Type B pancreatic cell (in vitro differentiated cells): ENCODE measurements at regions not wholly inside any gene's neighbourhood (a gene's known extent, or its start where the extent isn't known, plus 50 kb on each side); places are given as distances from the start of the nearest gene placed in this dataset.

Experiments used
- DNase-seq: peaks from one replicate; pipeline ENCODE4 v3.0.0; 2021; ENCODE audit warnings: mixed read lengths; ENCODE audit not compliant: unreplicated experiment; ENCODE audit errors: extremely low spot score
- H3K27ac Mint-ChIP-seq: 2 replicates; pipeline ENCODE4 v1.8.0; 2021; ENCODE audit warnings: mild to moderate bottlenecking, mixed read lengths
- H3K27me3 Mint-ChIP-seq: 2 replicates; pipeline ENCODE4 v1.8.0; 2021; ENCODE audit warnings: mixed read lengths
- H3K36me3 Mint-ChIP-seq: 2 replicates; pipeline ENCODE4 v1.8.0; 2021; ENCODE audit warnings: mixed read lengths
- H3K4me1 Mint-ChIP-seq: one replicate; pipeline ENCODE4 v1.8.0; 2021; ENCODE audit warnings: mixed read lengths; ENCODE audit not compliant: unreplicated experiment
- H3K4me3 Mint-ChIP-seq: 2 replicates; pipeline ENCODE4 v1.8.0; 2021; ENCODE audit warnings: mild to moderate bottlenecking, mixed read lengths
- H3K9me3 Mint-ChIP-seq: 2 replicates; pipeline ENCODE4 v1.8.0; 2021; ENCODE audit warnings: mixed read lengths
- CTCF ChIP-seq: fragments of 200-600 bp; sonication (generic); conservative IDR thresholded peaks from 2 replicates; pipeline ENCODE4 v1.5.0; 2021; ENCODE audit warnings: antibody characterized with exemption, mild to moderate bottlenecking

- no peaks in the 10 kb centered on the region for H3K36me3 Mint-ChIP-seq
- H3K4me3 Mint-ChIP-seq, result no peak overlapping the region
- no peak for DNase-seq
- H3K27ac Mint-ChIP-seq, result no peak overlapping the region
- no peaks in the 10 kb centered on the region for H3K4me1 Mint-ChIP-seq
- H3K27me3 Mint-ChIP-seq, result peaks cover 9% of the 10 kb centered on the region
- H3K9me3 Mint-ChIP-seq, result no peaks in the 10 kb centered on the region
- no peak for TF ChIP-seq CTCF
Measured at GRCh38 chr19:30297969-30298368, 74.2 kb upstream of the ZNF536 start.

DNA sequence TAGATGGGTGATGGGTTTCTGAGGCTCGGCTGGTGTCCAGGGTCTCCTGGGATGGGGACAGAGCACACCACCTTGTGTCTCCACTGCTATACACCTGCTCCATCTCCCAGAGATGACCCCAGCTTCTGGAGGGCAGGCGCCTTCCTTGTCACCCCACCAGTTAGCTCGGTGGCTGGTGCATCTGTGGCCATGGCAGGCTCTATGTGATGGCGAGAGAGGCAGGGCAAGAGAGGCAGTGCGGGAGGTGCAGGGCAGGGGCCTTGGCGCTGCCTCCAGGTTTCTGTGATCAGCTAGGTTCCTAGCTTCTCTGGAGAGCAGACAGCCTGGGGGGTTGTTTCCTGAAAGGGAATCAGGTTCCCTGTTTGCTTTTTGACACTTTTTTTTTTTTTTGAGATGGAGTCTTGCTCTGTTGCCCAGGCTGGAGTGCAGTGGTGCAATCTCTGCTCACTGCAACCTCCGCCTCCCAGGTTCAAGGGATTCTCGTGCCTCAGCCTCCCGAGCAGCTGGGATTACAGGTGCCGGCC lies 69.0 kb upstream of the ZNF536 start:
- H3K4me1 Mint-ChIP-seq, result peaks cover 6% of the 10 kb centered on the region
- H3K27ac Mint-ChIP-seq, result no peak overlapping the region
- peaks cover 13% of the 10 kb centered on the region for H3K27me3 Mint-ChIP-seq
- H3K36me3 Mint-ChIP-seq, result no peaks in the 10 kb centered on the region
- no peak overlapping the region for H3K4me3 Mint-ChIP-seq
- no peaks in the 10 kb centered on the region for H3K9me3 Mint-ChIP-seq
- TF ChIP-seq CTCF, result no peak
- no peak for DNase-seq

GRCh38 chr19:30304540-30304939 lies 67.6 kb upstream of the ZNF536 start:
- DNase-seq, result no peak
- Mint-ChIP-seq H3K9me3 (no peaks in the 10 kb centered on the region), H3K27me3 (peaks cover 19% of the 10 kb centered on the region), H3K36me3 (no peaks in the 10 kb centered on the region), H3K4me1 (peaks cover 10% of the 10 kb centered on the region), H3K27ac (no peak overlapping the region), H3K4me3 (no peak overlapping the region)
- TF ChIP-seq CTCF, result no peak

- Mint-ChIP-seq H3K9me3 (no peaks in the 10 kb centered on the region), H3K27ac (no peak overlapping the region), H3K36me3 (no peaks in the 10 kb centered on the region), H3K4me3 (no peak overlapping the region), H3K4me1 (peaks cover 12% of the 10 kb centered on the region), H3K27me3 (peaks cover 27% of the 10 kb centered on the region)
- no peak for TF ChIP-seq CTCF
- no peak for DNase-seq
Measured at GRCh38 chr19:30305346-30306060, 66.7 kb upstream of the ZNF536 start.

GRCh38 chr19:30307191-30307974 lies 64.8 kb upstream of the ZNF536 start:
- Mint-ChIP-seq H3K9me3 (no peaks in the 10 kb centered on the region), H3K27ac (no peak overlapping the region), H3K4me1 (peaks cover 12% of the 10 kb centered on the region), H3K4me3 (no peak overlapping the region), H3K27me3 (peaks cover 30% of the 10 kb centered on the region), H3K36me3 (no peaks in the 10 kb centered on the region)
- no peak for DNase-seq
- TF ChIP-seq CTCF, result no peak
